ENCODE measurements at regions not wholly inside any gene's neighbourhood (a gene's known extent, or its start where the extent isn't known, plus 50 kb on each side); places are given as distances from the start of the nearest gene placed in this dataset.

GRCh38 chrX:3257471-3257870, 89.0 kb downstream of the MXRA5 start:
- no peak for DNase-seq (ENCODE audit: low spot score)

GRCh38 chrX:3256868-3257267, 89.6 kb downstream of the MXRA5 start:
- no peak for DNase-seq (ENCODE audit: low spot score)

- DNase-seq (ENCODE audit: low spot score) = no peak
These were observed 93.7 kb downstream of the MXRA5 start for GRCh38 chrX:3252744-3253143.

GRCh38 chrX:3250966-3251365, 95.5 kb downstream of the MXRA5 start:
- no peak for DNase-seq (ENCODE audit: low spot score)

- no peak for DNase-seq (ENCODE audit: low spot score)
These were observed 101.5 kb downstream of the MXRA5 start for GRCh38 chrX:3244955-3245354.

GRCh38 chrX:3244203-3244743, 102.2 kb downstream of the MXRA5 start:
- peak; percentile 21 for DNase-seq (ENCODE audit: low spot score)

- no peak for DNase-seq (ENCODE audit: low spot score)
These were observed 114.1 kb downstream of the MXRA5 start for GRCh38 chrX:3232262-3232923.

GRCh38 chrX:3231766-3232165, 114.7 kb downstream of the MXRA5 start:
- no peak for DNase-seq (ENCODE audit: low spot score)

- no peak for DNase-seq (ENCODE audit: low spot score)
These were observed 116.0 kb downstream of the MXRA5 start for GRCh38 chrX:3230496-3230895.

- no peak for DNase-seq (ENCODE audit: low spot score)
These were observed 118.9 kb downstream of the MXRA5 start for GRCh38 chrX:3227526-3227925.

GRCh38 chrX:3226087-3226486, 120.4 kb downstream of the MXRA5 start:
- no peak for DNase-seq (ENCODE audit: low spot score)

- no peak for DNase-seq (ENCODE audit: low spot score)
These were observed 124.8 kb downstream of the MXRA5 start for GRCh38 chrX:3221643-3222042.

GRCh38 chrX:3219667-3220066, 126.8 kb downstream of the MXRA5 start:
- no peak for DNase-seq (ENCODE audit: low spot score)

GRCh38 chrX:3219231-3219630, 127.2 kb downstream of the MXRA5 start:
- DNase-seq (ENCODE audit: low spot score) = no peak

- no peak for DNase-seq (ENCODE audit: low spot score)
These were observed 128.0 kb downstream of the MXRA5 start for GRCh38 chrX:3218442-3218841.

GRCh38 chrX:3216581-3217180, 129.8 kb downstream of the MXRA5 start:
- no peak for DNase-seq (ENCODE audit: low spot score)

GRCh38 chrX:3215249-3215648, 131.2 kb downstream of the MXRA5 start:
- DNase-seq (ENCODE audit: low spot score) = no peak

- DNase-seq (ENCODE audit: low spot score) = no peak
These were observed 140.1 kb downstream of the MXRA5 start for GRCh38 chrX:3206314-3206713.

GRCh38 chrX:3204606-3205005, 141.8 kb downstream of the MXRA5 start:
- no peak for DNase-seq (ENCODE audit: low spot score)

- DNase-seq (ENCODE audit: low spot score) = no peak
These were observed 150.6 kb downstream of the MXRA5 start for GRCh38 chrX:3195845-3196244.

- no peak for DNase-seq (ENCODE audit: low spot score)
These were observed 151.6 kb downstream of the ARSF start for GRCh38 chrX:3192835-3193234.

GRCh38 chrX:3191796-3192195, 150.5 kb downstream of the ARSF start:
- no peak for DNase-seq (ENCODE audit: low spot score)

- DNase-seq (ENCODE audit: low spot score) = peak; percentile 5
These were observed 149.9 kb downstream of the ARSF start for GRCh38 chrX:3191201-3191600.
